Smooth muscle cell (in vitro differentiated cells): ENCODE measurements at regions not wholly inside any gene's neighbourhood (a gene's known extent, or its start where the extent isn't known, plus 50 kb on each side); places are given as distances from the start of the nearest gene placed in this dataset.

Experiments
- DNase-seq: peaks from one replicate; lab custom pipeline; 2025; ENCODE audit not compliant: unreplicated experiment; lab: John Stamatoyannopoulos, UW
- H2AFZ ChIP-seq: fragments of 200-600 bp; sonication (generic); 2 replicates; pipeline ENCODE4 v1.6.0; 2016; ENCODE audit warnings: antibody characterized with exemption, low read depth, mild to moderate bottlenecking
- H3F3A ChIP-seq: fragments of 200-600 bp; sonication (generic); 2 replicates; pipeline ENCODE4 v1.6.0; 2017; ENCODE audit warnings: antibody characterized with exemption, low read depth
- H3K27ac ChIP-seq: fragments of 200-600 bp; sonication (generic); 2 replicates; pipeline ENCODE4 v1.5.1; 2016; ENCODE audit warnings: low read depth, mild to moderate bottlenecking
- H3K27me3 ChIP-seq: fragments of 200-600 bp; sonication (generic); 2 replicates; pipeline ENCODE4 v1.6.1; 2016; ENCODE audit warnings: low read depth, mild to moderate bottlenecking
- H3K36me3 ChIP-seq: fragments of 200-600 bp; sonication (generic); 2 replicates; pipeline ENCODE4 v1.5.1; 2016; ENCODE audit warnings: low read depth
- H3K4me1 ChIP-seq: fragments of 200-600 bp; sonication (generic); 2 replicates; pipeline ENCODE4 v1.5.1; 2016; ENCODE audit warnings: low read depth
- H3K4me2 ChIP-seq: fragments of 200-600 bp; sonication (generic); 2 replicates; pipeline ENCODE4 v1.6.0; 2016; ENCODE audit warnings: mild to moderate bottlenecking
- H3K4me3 ChIP-seq: fragments of 200-600 bp; sonication (generic); 2 replicates; pipeline ENCODE4 v1.5.1; 2016; ENCODE audit warnings: mild to moderate bottlenecking
- H3K79me2 ChIP-seq: fragments of 200-600 bp; sonication (generic); 2 replicates; pipeline ENCODE4 v1.6.0; 2016; ENCODE audit warnings: low read depth, mild to moderate bottlenecking
- H3K9ac ChIP-seq: fragments of 200-600 bp; sonication (generic); 2 replicates; pipeline ENCODE4 v1.6.0; 2016; ENCODE audit warnings: low read depth
- H3K9me3 ChIP-seq: fragments of 200-600 bp; sonication (generic); replicated peaks from 2 replicates; pipeline ENCODE4 v1.5.1; 2016; ENCODE audit warnings: low read depth
- H4K20me1 ChIP-seq: fragments of 200-600 bp; sonication (generic); 2 replicates; pipeline ENCODE4 v1.6.0; 2016; ENCODE audit warnings: low read depth
- WGBS: methylation state at CpG from one replicate; pipeline ENCODE4 v1.1.7; 2016; ENCODE audit warnings: low lambda C conversion rate; 5-methylcytosine and 5-hydroxymethylcytosine counted together
- TF ChIP-seq, protein P1 (sequence below): fragments of 200-600 bp; sonication (generic); IDR thresholded peaks from 2 replicates; pipeline ENCODE4 v1.5.1; 2017; ENCODE audit warnings: borderline replicate concordance, mild to moderate bottlenecking, antibody characterized with exemption; ENCODE audit not compliant: insufficient read depth, poor library complexity, severe bottlenecking

DNA sequence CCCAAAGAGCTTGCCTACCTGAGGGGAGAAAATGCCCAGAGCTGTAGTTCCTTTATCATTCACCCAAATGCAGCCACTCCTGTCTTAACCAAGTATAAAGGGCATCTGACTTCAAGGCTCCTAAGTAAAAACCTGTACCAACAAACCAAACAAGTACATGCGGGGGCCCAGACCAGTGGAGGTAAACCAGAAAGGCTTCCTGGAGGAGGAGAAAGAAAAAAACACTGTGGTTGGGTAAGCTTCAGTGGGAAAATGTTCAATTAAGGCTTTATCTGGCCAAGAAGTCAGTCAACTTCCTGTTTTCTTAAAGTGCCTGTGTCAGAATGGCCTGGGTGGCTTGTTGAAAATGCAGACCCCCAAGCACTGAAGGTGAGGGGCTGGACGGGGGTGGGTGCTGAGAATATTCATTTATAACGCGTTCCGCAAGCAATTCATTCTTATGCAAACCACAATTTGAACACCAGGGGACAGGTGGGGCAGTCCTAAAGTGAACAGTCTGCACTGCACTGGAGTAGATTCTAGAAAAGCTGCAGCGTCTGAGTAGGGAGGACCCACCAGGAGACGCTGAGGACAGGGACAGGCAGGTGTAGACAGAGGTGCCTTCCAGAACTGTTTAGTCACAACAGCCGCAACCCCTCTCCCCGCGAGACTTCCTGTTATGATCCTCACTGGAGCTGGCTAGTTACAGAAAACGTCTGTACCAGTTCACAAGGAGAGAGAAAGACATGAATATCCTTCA is 467.1 kb downstream of the SOX9 start:
- H3K9ac ChIP-seq, result peak overlapping the region; percentile 86
- TF ChIP-seq, protein P1, sequence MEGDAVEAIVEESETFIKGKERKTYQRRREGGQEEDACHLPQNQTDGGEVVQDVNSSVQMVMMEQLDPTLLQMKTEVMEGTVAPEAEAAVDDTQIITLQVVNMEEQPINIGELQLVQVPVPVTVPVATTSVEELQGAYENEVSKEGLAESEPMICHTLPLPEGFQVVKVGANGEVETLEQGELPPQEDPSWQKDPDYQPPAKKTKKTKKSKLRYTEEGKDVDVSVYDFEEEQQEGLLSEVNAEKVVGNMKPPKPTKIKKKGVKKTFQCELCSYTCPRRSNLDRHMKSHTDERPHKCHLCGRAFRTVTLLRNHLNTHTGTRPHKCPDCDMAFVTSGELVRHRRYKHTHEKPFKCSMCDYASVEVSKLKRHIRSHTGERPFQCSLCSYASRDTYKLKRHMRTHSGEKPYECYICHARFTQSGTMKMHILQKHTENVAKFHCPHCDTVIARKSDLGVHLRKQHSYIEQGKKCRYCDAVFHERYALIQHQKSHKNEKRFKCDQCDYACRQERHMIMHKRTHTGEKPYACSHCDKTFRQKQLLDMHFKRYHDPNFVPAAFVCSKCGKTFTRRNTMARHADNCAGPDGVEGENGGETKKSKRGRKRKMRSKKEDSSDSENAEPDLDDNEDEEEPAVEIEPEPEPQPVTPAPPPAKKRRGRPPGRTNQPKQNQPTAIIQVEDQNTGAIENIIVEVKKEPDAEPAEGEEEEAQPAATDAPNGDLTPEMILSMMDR, result no peak
- H3K4me3 ChIP-seq, result peak overlapping the region; percentile 93
- 40% methylated on average over 11 of the region's 11 CpGs for WGBS
- H3K27ac ChIP-seq, result peak overlapping the region; percentile 95
- peaks cover 42% of the 10 kb centered on the region for H4K20me1 ChIP-seq
- H3K79me2 ChIP-seq, result peaks cover 82% of the 10 kb centered on the region
- H2AFZ ChIP-seq, result no peak overlapping the region
- peak overlapping the region; percentile 94 for H3K4me2 ChIP-seq
- H3K9me3 ChIP-seq, result no peaks in the 10 kb centered on the region
- peaks cover 4% of the 10 kb centered on the region for H3F3A ChIP-seq
- no peak for DNase-seq
- peaks cover 3% of the 10 kb centered on the region for H3K4me1 ChIP-seq
- no peaks in the 10 kb centered on the region for H3K27me3 ChIP-seq
- H3K36me3 ChIP-seq, result no peaks in the 10 kb centered on the region

DNA sequence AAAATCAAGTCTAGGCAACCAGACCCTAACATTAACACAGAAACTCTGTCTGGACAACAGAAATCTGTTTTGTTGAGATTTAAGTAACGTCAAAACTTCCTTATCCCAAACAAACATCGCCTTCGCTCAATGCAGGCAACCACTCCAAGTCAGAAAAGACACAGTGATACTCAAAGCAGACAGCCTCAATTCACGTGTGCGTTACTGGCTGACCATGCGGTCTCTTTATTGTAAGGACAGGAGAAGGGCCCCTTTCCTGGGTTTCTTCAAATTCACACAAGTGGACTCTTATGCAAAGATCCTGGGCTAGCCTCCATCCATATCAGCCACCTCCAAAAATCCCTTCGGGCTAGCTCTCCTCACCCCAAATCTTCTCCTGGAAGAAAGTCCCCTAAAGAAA is 467.7 kb downstream of the SOX9 start:
- Histone ChIP-seq H3K36me3 (no peaks in the 10 kb centered on the region), H3K27ac (peak overlapping the region; percentile 95), H3K4me2 (peak overlapping the region; percentile 94), H3F3A (peaks cover 4% of the 10 kb centered on the region), H4K20me1 (peaks cover 39% of the 10 kb centered on the region), H3K79me2 (peaks cover 76% of the 10 kb centered on the region), H3K9me3 (no peaks in the 10 kb centered on the region), H3K4me1 (peaks cover 3% of the 10 kb centered on the region), H3K4me3 (peak overlapping the region; percentile 93), H2AFZ (no peak overlapping the region), H3K27me3 (no peaks in the 10 kb centered on the region), H3K9ac (peak overlapping the region; percentile 86)
- TF ChIP-seq, protein P1, result no peak
- no peak for DNase-seq
- WGBS, result 65% methylated on average over 7 of the region's 7 CpGs

DNA sequence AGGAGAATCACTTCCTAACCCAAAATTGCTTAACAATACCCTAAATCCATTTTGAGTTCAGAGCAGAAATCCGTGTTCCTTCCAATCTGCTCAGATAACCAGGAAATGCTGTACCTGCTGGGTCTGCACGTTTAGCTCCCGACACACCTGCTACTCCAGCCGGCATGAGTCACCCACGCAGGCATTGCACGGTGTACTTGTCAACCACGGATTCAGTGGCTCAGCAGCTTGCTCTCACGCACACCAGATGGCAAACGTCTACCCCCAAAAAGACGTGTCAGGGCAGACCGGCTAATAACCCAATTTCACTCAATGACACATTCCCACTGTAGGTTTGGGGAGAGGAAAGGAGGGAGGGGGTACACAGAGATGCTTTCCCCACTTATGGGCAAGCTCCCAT is 468.1 kb downstream of the SOX9 start:
- peak overlapping the region; percentile 95 for H3K27ac ChIP-seq
- peak overlapping the region; percentile 86 for H3K9ac ChIP-seq
- peaks cover 73% of the 10 kb centered on the region for H3K79me2 ChIP-seq
- H4K20me1 ChIP-seq, result peaks cover 38% of the 10 kb centered on the region
- no peak for DNase-seq
- peaks cover 4% of the 10 kb centered on the region for H3F3A ChIP-seq
- 40% methylated on average over 11 of the region's 11 CpGs for WGBS
- H3K27me3 ChIP-seq, result no peaks in the 10 kb centered on the region
- H2AFZ ChIP-seq, result no peak overlapping the region
- H3K36me3 ChIP-seq, result no peaks in the 10 kb centered on the region
- H3K4me1 ChIP-seq, result peaks cover 3% of the 10 kb centered on the region
- H3K9me3 ChIP-seq, result no peaks in the 10 kb centered on the region
- peak overlapping the region; percentile 93 for H3K4me3 ChIP-seq
- TF ChIP-seq, protein P1, result no peak
- H3K4me2 ChIP-seq, result peak overlapping the region; percentile 94

GRCh38 chr17:72590382-72590781 is 469.6 kb downstream of the SOX9 start:
- H3K4me1 ChIP-seq, result peaks cover 3% of the 10 kb centered on the region
- H3K4me2 ChIP-seq, result peak overlapping the region; percentile 94
- H3K27ac ChIP-seq, result peak overlapping the region; percentile 95
- peak overlapping the region; percentile 90 for H3K9ac ChIP-seq
- H3K9me3 ChIP-seq, result no peaks in the 10 kb centered on the region
- H3K36me3 ChIP-seq, result no peaks in the 10 kb centered on the region
- H3K27me3 ChIP-seq, result no peaks in the 10 kb centered on the region
- TF ChIP-seq, protein P1, result no peak
- peak overlapping the region; percentile 93 for H3K4me3 ChIP-seq
- H3K79me2 ChIP-seq, result peaks cover 59% of the 10 kb centered on the region
- peaks cover 31% of the 10 kb centered on the region for H4K20me1 ChIP-seq
- DNase-seq, result no peak
- H3F3A ChIP-seq, result peaks cover 4% of the 10 kb centered on the region
- WGBS, result 38% methylated on average over 3 of the region's 3 CpGs
- no peak overlapping the region for H2AFZ ChIP-seq
